K562 (cell line): ENCODE measurements at regions not wholly inside any gene's neighbourhood (a gene's known extent, or its start where the extent isn't known, plus 50 kb on each side); places are given as distances from the start of the nearest gene placed in this dataset.

Experiments used
- GATA2 ChIP-seq: sonication (generic); formaldehyde crosslinking; IDR thresholded peaks from 2 replicates; pipeline ENCODE4 v1.4.0; 2020; ENCODE audit warnings: mild to moderate bottlenecking, missing genetic modification reagents
- JUND ChIP-seq, 2 experiments: IDR thresholded peaks; 2 replicates in 1 of 2; 3 replicates in 1 of 2; pipeline ENCODE4 v1.6.1; 2011; ENCODE audit warnings: borderline replicate concordance in 2 of 2, low read depth in 2 of 2, low read length in 2 of 2, improper control_type of control experiment in 1 of 2, missing biosample characterization in 1 of 2, missing genetic modification characterization in 1 of 2, missing genetic modification reagents in 1 of 2
- KLF13 ChIP-seq: fragments of 450-650 bp; IDR thresholded peaks from 2 replicates; pipeline ENCODE4 v1.6.1; 2016; ENCODE audit warnings: missing genetic modification characterization, low read depth, mild to moderate bottlenecking, missing compliant biosample characterization, moderate library complexity, borderline replicate concordance
- PRMT5 ChIP-seq: sonication (generic); formaldehyde crosslinking; IDR thresholded peaks from 2 replicates; pipeline ENCODE4 v1.5.0; 2020; ENCODE audit warnings: missing genetic modification reagents
- SP2 ChIP-seq: IDR thresholded peaks from 2 replicates; pipeline ENCODE4 v1.6.1; 2011; ENCODE audit warnings: mild to moderate bottlenecking, low read depth, low read length, moderate library complexity; ENCODE audit not compliant: poor library complexity, severe bottlenecking; ENCODE audit errors: extremely low read depth
- TCF7L2 ChIP-seq: fragments of 150-350 bp; IDR thresholded peaks from 2 replicates; pipeline ENCODE4 v1.6.1; 2016; ENCODE audit warnings: low read depth, mild to moderate bottlenecking, low read length, moderate library complexity
- TF ChIP-seq, protein P1 (sequence below): sonication (generic); formaldehyde crosslinking; IDR thresholded peaks from 2 replicates; pipeline ENCODE4 v1.9.0; 2022; ENCODE audit warnings: mild to moderate bottlenecking, missing genetic modification reagents
- TF ChIP-seq, protein P2 (sequence below): IDR thresholded peaks from 2 replicates; pipeline ENCODE4 v1.6.1; 2011; ENCODE audit warnings: borderline replicate concordance, low read depth, mild to moderate bottlenecking, moderate library complexity, low read length; ENCODE audit not compliant: insufficient read depth, poor library complexity, severe bottlenecking
- TF ChIP-seq, protein P3 (sequence below), 2 experiments: fragments of 450-650 bp in 1 of 2; sonication (generic) in 1 of 2; formaldehyde crosslinking in 1 of 2; IDR thresholded peaks; 2 replicates each; pipeline versions ENCODE4 v1.7.1 to v1.9.0; 2016 to 2022; ENCODE audit warnings: inconsistent platforms in 1 of 2, mild to moderate bottlenecking in 1 of 2, missing genetic modification reagents in 1 of 2
- TF ChIP-seq, protein P4 (sequence below), 2 experiments: IDR thresholded peaks in 1 of 2; conservative IDR thresholded peaks in 1 of 2; 2 replicates each; pipeline ENCODE4 v1.6.1; 2016; ENCODE audit warnings: low read depth in 2 of 2, mild to moderate bottlenecking in 1 of 2, missing compliant biosample characterization in 1 of 2, missing genetic modification characterization in 1 of 2, moderate library complexity in 1 of 2

DNA sequence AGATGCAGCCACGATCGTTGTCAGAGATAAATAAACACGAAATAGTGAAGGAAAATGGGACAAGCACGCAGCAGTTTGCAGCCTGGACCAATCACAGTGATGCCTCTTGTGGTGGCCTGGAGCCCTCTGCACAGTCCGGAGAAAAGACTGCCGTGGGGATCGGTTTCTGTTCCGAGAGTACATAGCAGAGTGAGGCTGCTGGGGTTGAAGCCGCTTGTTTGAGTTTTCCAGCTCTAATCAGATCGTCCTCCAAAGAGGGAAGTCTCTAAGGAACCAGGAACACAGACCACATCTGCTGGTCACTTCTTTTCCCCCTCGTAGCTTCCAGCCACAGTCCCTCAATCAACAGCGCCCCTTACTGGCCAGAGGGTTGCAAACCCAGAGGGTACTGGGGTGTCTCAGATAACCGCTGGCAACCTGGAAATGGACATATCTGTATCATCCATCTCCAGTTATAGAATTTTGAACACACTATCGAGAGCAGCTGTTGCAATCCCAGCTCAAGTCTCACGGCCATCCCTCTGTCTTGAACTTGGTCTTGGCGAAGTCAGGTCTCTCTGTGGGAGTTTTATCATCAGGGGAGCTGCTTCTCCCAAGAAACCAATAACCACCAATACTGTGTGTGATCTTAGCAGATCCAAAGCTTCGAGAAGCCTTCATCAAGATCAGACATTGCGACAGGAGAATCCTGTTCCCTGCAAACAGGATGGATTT lies 57.4 kb downstream of the OLIG1 start (continued):
- TF ChIP-seq, protein P1, sequence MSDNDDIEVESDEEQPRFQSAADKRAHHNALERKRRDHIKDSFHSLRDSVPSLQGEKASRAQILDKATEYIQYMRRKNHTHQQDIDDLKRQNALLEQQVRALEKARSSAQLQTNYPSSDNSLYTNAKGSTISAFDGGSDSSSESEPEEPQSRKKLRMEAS (CRISPR knock-in tag), result no peak
- TF ChIP-seq SP2 (no peak), KLF13 (tag) (no peak), JUND (IDR thresholded peaks at IDR 0.05; ENCODE audit: borderline replicate concordance, low read depth, low read length) (0 out of 2 replicates have a peak, but pooled peaks have one; percentile 20), JUND (tag; IDR thresholded peaks at IDR 0.05; ENCODE audit: borderline replicate concordance, low read depth, low read length) (no peak), TCF7L2 (no peak), GATA2 (CRISPR knock-in tag) (0 out of 2 replicates have a peak, but pooled peaks have one; percentile 36), PRMT5 (no peak)
- TF ChIP-seq, protein P2, sequence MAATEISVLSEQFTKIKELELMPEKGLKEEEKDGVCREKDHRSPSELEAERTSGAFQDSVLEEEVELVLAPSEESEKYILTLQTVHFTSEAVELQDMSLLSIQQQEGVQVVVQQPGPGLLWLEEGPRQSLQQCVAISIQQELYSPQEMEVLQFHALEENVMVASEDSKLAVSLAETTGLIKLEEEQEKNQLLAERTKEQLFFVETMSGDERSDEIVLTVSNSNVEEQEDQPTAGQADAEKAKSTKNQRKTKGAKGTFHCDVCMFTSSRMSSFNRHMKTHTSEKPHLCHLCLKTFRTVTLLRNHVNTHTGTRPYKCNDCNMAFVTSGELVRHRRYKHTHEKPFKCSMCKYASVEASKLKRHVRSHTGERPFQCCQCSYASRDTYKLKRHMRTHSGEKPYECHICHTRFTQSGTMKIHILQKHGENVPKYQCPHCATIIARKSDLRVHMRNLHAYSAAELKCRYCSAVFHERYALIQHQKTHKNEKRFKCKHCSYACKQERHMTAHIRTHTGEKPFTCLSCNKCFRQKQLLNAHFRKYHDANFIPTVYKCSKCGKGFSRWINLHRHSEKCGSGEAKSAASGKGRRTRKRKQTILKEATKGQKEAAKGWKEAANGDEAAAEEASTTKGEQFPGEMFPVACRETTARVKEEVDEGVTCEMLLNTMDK, result no peak
- TF ChIP-seq, protein P3, sequence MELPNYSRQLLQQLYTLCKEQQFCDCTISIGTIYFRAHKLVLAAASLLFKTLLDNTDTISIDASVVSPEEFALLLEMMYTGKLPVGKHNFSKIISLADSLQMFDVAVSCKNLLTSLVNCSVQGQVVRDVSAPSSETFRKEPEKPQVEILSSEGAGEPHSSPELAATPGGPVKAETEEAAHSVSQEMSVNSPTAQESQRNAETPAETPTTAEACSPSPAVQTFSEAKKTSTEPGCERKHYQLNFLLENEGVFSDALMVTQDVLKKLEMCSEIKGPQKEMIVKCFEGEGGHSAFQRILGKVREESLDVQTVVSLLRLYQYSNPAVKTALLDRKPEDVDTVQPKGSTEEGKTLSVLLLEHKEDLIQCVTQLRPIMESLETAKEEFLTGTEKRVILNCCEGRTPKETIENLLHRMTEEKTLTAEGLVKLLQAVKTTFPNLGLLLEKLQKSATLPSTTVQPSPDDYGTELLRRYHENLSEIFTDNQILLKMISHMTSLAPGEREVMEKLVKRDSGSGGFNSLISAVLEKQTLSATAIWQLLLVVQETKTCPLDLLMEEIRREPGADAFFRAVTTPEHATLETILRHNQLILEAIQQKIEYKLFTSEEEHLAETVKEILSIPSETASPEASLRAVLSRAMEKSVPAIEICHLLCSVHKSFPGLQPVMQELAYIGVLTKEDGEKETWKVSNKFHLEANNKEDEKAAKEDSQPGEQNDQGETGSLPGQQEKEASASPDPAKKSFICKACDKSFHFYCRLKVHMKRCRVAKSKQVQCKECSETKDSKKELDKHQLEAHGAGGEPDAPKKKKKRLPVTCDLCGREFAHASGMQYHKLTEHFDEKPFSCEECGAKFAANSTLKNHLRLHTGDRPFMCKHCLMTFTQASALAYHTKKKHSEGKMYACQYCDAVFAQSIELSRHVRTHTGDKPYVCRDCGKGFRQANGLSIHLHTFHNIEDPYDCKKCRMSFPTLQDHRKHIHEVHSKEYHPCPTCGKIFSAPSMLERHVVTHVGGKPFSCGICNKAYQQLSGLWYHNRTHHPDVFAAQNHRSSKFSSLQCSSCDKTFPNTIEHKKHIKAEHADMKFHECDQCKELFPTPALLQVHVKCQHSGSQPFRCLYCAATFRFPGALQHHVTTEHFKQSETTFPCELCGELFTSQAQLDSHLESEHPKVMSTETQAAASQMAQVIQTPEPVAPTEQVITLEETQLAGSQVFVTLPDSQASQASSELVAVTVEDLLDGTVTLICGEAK (IDR thresholded peaks at IDR 0.05), result no peak
- TF ChIP-seq, protein P3 (CRISPR knock-in tag; IDR thresholded peaks at IDR 0.05), result no peak
- TF ChIP-seq, protein P4, sequence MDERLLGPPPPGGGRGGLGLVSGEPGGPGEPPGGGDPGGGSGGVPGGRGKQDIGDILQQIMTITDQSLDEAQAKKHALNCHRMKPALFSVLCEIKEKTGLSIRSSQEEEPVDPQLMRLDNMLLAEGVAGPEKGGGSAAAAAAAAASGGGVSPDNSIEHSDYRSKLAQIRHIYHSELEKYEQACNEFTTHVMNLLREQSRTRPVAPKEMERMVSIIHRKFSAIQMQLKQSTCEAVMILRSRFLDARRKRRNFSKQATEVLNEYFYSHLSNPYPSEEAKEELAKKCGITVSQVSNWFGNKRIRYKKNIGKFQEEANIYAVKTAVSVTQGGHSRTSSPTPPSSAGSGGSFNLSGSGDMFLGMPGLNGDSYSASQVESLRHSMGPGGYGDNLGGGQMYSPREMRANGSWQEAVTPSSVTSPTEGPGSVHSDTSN (CRISPR knock-in tag; IDR thresholded peaks at IDR 0.05; ENCODE audit: low read depth), result no peak
- TF ChIP-seq, protein P4 (tag; conservative IDR thresholded peaks at IDR 0.05; ENCODE audit: low read depth), result no peak
